NCI-H526 treated with DMSO at 0.1 percent for 48 hours (cell line): ENCODE measurements at regions not wholly inside any gene's neighbourhood (a gene's known extent, or its start where the extent isn't known, plus 50 kb on each side); places are given as distances from the start of the nearest gene placed in this dataset.
"Not testable (repeated sequence)": the region's sequence is repeated elsewhere in the genome, so short reads cannot be mapped to it uniquely, and the experiment has no call there.

ENCODE experiments used
- DNase-seq: peaks from one replicate; lab custom pipeline; 2025; lab: John Stamatoyannopoulos, UW

DNA sequence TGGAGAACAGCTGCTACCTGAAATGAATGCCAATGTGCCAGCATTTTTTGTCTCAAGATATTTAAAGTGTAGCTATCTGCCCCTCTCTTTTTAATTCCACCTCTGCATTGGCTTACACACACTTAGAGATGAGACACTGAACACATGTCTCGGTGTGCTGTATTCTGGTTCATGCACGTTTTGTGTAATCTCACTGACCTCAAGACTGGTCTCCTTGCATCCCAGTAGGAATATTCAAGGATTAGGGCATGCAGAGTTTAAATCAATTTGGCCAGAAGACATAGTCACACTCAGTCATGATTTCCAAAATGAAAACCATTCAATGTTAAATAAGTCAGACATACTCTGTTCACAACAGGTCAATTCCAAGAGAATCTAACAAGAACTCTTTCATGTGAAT, 561.8 kb upstream of the TUSC1 start:
- DNase-seq = no peak

DNA sequence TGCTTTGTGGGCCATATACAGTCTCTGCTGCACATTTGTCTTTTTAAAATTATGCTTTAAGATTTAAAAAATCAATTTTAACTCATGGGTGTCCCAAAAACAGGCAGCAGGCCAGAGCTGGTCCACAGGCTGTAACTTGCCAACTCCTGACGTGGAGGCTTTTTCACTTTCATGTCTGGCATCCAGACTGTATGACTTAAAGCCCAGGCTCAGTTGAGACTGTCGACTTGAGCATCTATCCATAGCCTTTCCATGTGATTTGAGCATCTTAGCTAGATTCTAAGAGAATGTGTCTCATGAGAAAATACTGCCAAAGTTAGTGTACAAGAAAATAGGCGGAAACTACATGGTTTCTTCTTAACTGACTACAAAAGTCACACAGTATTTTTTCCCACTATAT, 559.0 kb upstream of the TUSC1 start:
- DNase-seq = no peak

DNA sequence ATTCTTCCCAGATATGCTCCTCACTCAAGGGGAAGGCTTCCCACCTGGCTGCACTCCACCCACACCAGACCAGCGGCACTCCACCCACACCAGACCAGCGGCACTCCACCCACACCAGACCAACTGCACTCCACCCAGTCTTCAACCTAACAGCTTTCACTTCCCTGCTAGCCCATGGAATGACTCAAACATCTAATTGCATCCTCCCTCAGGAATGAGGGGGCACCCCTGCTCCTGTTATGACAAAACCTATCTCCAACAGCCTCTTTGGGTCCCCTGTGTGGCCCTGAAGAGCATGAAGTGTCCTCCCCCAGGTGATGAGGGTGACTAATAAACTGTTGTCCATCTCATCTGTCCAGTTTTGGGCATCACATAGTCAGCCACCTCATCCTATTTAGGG, 556.6 kb upstream of the TUSC1 start:
- no peak for DNase-seq

DNA sequence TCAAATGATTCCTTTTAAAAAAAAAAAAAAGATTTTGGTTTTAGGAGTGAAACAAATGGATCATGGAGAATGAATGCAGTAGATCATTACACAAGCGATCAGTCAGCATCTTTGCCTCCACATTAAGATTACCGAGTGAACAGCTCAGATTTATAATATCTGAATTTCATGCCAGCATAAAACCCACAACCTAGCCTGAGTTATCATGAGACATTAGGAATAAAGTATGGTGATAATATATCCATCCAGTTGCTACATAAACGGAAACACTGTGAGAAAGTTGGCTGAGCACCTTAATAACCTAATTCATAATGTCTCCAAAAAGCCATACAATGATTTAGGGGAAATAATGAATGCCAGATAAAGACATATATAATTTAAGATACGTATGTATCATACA, 553.1 kb upstream of the TUSC1 start:
- no peak for DNase-seq

DNA sequence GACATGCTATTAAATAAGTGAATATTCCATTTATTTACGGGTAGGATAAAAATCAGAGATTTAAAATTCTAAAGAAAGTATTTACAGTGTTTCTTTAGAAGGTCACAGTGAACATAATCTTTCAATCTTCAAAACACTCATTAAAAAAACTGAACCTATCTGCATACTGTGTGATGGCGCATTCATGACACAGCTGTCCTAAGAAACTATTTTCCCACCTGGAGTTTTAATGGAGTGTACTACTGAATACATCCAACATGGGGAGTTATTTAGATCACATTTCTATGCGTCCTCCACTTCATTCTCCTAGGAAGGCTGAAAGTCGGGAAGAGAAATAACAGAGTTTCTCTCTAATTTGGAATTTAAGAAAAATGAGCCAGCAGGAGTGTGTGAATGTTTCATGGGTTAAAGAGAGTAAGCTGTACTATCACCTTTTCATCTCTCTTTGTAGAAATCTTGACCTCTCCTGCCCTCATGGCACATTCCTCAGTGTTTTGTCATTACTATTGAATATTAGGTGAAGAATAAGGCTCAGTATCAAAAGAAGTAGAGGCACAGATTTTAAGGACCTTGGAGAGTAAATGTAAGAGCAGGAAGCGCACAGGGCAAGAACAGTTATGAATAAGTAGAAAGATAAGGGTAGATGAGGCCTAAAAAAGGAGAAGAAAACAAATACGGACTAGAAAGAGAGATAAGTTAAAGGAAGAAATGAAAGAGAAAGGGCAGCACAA, 551.2 kb upstream of the TUSC1 start:
- DNase-seq = no peak

DNA sequence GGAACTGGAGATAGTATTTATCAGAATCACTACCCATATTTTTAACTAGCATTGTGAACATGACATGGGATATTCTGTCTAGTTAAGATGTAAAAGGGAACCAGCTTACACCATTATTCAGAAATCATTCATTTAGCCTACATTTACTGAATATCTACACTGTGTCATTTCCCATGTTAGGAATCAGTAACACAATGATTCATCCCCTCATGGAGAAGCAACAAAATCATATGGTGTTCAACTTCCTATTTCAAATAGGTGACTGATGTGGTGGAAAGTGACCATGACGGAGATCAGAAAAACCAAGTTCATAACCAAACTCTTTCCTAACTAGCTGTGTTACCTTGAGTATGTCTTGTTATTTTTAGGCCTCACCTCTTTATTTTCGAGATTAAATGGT, 550.0 kb upstream of the TUSC1 start:
- DNase-seq = no peak

DNA sequence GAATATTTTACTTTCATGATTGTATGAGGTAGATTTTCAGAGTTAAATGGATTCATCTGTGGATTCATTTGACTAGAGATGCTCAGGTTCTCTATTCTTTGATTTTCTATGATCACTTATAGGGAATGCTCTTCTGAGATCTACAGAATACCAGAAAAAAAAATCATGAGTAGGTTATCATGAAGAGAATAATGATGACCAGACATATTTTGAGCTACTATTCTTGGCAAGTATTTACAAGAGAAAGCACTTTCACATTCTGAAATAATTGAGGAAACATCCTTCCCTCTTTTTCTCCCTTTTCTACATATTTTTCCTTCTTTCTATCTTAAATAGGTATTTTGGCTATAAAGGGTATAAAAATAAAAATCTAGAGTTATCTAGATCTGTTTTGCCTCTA, 543.0 kb upstream of the TUSC1 start:
- DNase-seq = no peak

DNA sequence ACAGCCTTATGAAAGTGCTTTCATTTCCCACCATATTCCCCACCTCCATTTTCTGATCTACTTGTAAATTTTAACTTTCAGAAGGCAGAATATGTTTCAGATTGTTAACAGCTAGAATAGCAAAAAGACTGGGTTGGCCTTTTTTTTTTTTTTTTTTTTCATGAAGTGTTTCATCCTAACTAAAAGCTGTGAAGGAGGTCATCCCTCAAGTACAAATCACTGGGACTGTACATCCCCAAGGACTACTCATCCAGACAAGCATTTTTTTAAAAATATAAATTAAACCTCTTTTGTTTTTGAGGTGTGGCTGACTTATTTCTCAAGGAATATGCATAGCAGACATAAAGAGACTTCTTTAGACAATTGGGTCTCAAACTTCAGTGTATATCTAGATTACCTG, 542.1 kb upstream of the TUSC1 start:
- no peak for DNase-seq

DNA sequence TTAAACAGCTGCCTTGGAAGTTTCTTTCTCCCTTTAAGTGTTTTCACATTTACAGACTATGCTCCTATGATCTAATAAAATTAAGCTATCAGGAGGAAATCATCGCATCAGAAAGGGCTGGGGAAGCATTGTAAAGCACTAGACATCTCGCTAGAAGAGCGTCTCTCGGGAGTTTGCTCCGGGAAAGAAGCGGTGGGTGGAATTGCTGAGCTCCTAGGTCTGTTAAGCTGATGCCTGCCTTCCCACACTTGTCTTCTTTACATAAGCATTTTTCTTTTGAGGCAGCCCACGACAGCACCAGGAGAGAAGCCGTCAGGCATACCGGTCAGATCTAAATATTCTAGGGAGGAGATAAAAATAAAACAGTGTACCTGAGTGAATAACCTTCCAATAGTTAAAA, 541.7 kb upstream of the TUSC1 start:
- no peak for DNase-seq

DNA sequence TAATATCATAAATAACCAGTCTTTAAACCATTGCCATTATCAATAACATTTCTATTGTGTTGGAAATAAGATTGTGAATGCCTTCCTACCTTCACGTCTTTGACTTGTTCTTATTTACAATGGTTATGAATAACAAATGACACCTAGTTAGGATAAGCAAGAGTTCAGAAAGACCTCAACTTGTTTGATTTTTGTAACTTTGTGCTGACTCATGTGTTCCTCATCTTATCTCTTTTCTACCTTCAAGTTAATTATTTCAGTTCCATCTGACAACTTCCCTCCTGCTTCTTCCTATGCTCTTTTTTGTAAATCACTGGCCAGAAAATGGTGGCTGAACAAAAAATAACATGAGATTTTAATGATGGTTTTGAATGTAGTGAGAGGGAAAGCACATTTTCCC, 538.5 kb upstream of the TUSC1 start:
- no peak for DNase-seq

DNA sequence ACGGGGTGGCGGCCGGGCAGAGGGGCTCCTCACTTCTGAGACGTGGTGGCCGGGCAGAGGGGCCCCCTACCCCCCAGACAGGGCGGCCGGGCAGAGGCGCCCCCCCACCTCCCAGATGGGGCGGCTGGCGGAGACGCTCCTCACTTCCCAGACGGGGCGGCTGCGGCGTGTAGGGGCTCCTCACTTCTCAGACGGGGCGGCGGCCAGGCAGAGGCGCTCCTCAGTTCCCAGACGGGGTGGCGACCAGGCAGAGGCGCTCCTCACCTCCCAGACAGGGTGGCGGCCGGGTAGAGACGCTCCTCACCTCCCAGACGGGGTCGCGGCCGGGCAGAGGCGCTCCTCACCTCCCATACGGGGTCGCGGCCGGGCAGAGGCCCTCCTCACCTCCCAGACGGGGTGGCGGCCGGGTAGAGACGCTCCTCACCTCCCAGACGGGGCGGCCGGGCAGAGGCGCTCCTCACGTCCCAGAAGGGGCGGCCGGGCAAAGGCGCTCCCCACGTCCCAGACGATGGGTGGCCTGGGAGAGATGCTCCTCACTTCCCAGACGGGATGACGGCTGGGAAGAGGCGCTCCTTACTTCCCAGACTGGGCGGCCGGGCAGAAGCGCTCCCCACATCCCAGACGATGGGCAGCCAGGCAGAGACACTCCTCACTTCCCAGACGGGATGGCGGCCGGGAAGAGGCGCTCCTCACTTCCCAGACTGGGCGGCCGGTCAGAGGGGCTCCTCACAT, 536.6 kb upstream of the TUSC1 start:
- DNase-seq = not testable (repeated sequence)

DNA sequence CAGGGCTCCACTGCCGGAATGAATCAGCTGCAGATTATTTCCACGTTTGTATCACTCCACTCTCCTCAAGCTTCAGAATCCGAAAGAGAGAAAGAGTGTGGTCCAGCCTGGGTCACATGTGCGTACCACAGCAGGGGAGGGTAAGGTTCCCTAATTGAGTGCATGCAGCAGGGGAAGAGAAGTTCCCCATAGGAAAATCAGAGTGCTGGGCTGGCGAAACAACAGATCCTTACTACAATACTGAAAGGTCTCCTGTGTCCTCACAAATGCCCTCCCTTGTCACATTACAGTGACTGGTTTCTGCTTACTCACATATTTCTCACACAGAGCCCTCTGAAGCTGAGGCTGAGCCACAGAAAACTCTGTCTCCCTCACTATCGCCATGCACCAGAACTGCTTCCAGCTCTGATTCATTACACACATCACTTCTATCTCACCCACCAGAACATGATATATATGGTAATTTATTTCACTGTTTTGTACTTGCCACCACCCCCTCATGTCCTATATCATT, 532.2 kb upstream of the TUSC1 start:
- no peak for DNase-seq

DNA sequence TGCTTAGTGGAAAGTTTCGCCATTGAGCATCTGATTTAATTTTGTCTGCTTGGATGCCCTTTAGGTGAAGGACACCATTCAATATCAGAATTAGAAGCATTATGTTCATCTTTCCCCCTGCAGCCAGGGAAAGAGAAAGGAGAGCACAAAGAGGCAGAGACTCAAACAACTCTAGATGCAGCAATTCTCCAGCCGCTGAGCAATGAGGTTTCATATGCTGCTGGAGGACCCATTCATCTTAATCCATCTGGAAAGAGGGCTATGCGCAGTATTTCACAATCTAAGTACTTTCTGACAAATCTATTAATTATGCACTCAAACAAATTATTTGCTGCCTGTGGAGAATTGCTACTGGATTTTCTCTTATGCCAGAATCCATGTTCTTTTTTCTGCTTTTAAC, 527.0 kb upstream of the TUSC1 start:
- no peak for DNase-seq

DNA sequence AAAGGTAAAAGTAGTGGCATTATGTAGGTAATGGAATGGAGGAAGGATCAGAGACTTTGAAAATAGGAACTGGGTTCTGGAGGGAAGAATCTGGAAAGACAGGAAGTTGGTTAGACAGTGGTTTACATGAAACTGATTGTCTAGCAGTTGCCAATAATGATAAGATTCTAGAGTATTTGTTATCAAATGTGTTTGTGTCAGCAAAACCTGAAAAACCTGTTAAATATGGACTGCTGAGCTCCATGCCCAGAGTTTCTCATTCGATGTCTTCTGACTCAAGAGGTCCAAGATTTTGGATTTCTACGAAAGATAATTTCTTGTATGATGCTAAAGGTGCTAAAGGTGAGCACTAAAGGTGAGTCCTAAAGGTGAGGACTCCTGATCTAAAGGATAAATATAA, 515.0 kb upstream of the TUSC1 start:
- no peak for DNase-seq

DNA sequence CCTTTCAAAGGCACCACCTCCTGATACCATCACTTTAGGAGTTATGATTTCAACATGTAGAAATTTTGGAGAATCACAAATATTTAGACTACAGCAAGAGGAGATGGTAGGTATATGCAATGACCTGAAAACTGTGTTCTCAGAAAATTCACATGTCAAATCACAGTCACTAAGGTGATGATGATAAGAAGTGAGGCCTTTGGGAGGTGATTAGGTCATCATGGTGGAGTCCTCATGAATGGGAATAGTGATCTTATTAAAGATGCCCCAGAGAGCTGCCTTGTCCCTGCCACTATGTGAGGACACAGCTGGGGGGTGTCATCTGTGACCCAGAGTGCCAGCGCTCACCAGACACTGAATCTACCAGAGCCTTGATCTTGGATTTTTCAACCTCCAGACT, 513.5 kb upstream of the TUSC1 start:
- no peak for DNase-seq

DNA sequence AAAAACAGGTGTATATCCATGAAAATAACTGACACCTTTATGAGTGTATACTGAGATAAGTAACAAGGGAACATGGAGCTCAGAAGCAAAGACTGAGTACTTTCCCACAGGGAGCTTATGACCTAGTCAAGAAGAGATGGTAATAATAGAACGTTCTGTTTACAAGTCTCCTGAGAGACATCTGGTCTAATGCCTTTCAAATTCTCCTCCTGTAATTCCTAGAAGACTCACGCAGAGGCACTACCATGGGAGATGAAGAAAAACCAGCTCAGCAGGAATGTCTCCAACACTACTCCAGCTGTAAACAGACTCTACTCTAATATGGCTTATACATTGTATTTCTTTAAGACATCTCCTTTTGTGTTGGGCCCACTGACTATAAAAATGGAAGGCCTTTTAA, 503.6 kb upstream of the TUSC1 start:
- DNase-seq = no peak

DNA sequence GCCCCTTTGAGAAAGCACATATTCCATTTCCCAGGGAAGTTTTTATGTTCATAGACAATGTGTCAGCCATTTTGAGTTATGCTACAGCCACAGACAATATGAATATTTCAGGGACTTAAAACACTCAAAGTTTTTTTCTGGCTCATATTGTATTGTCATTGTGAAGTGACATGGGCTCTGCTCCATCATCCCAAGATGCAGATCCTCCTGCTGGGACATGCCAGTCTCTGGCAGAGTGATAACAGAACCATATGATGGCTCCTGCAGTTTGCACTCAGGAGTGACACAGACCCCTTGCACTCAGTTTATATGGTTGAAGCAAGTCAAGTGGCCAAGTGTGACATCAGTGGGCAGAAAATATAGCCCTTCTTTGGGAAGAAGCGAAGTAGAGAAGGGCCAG, 498.4 kb upstream of the TUSC1 start:
- no peak for DNase-seq

DNA sequence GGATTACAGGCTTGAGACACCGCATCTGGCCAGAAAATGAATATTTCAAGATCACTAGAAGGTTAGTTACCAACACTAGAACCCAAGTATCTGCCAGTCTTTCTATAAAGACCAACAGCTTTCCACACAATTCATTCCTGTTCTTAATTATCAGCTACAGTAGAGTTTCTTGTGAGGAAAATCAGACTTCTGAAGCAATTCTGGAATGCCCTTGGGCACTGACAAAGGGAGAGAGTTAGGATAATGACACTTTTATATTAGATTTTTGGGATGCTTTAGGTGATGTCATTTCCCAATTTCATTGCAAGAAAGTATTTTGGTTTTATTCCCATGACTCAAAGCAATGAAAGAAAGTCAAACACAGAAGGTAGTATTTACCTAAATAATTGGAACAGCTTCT, 497.0 kb upstream of the TUSC1 start:
- DNase-seq = no peak

DNA sequence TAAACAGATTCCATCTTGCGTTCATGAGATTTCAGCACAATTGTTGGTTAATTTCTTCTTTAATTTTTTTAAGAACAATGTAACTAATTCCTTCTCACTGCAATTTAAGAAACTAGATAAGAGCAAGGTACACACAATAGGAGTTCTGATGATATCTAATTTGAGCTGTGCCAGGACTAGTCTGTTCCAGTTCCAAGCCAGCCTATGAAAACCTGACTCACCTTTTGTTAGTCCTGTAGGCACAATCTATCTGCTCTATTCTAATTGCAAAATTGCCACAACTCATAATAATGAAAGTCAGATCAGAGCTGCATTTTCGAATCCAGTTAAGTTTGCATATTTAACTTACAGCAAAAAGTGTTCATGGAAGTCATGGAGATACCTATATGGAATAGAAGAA, 494.1 kb upstream of the TUSC1 start:
- no peak for DNase-seq

DNA sequence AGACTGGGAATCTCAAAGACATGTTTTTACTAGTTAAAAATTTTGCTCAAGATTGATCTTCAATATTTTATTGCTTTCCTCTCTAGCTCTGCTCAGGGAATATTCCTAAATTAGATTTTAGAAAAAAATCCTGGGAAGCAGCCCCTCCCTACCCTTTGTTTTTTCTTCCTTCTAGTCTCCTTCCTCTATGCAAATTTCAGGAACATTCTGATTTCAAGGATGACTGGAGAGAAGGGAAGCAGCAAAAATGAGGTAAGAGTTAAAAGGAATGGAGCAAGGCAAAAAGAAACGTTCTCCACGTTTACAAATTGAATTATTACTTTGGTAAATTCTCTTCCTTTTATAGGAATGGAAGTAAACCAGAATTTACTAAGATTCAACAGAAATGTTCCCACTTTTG, 493.4 kb upstream of the TUSC1 start:
- DNase-seq = no peak

DNA sequence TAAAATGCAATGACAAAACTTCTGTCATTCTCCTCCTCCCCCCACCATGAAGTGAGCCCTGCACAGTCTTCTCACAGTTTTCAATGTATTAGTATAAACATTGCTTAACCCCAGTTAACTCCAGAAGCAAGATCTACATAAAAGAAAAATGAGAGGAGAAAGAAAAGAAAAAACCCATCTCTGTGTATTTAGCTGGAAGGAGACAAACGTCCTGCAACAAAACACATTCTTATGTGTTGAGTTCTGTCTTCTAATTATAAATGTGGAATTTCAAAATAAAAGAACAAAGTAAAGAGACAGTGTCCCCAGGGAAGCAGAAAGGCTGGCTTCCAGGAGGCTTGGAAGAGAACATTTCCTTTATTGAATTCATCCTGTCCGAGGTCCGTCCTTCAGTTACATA, 491.9 kb upstream of the TUSC1 start:
- DNase-seq = no peak

DNA sequence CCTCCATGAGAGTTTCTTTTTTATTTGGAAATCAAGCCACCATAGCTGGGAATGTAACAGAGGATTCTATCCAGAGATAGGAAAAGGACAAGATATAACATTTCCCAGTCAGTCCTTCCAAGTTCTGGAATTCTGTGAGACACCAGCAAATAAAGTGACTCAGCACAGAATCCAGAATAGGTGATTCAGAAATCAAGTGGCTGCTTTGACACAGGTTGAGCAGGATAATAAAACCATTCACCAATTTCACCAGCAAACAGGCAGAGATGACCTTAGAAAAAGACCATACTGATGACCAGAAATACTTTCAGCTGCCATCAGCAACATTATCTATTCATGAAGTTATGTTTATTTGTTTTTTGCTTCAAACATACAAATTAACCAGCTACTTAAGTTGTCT, 491.5 kb upstream of the TUSC1 start:
- DNase-seq = no peak

DNA sequence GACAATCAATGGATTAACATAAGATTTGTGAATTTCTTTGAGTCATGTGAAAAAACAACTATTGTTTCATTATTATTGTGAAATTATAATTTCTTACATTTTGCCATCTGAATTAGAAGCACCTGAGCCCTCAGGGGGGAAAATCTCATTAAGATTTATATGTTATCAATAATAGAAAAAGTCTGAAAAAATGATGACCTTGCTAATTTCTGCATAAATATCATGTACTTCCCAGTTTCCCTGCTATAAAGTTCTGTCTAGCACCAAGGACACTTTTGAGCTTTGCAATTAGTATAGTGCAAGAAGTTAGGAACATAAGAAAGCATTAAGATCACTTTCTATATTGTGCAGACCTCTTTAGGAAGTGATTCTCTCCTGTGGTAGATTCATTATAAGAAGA, 488.3 kb upstream of the TUSC1 start:
- DNase-seq = no peak

DNA sequence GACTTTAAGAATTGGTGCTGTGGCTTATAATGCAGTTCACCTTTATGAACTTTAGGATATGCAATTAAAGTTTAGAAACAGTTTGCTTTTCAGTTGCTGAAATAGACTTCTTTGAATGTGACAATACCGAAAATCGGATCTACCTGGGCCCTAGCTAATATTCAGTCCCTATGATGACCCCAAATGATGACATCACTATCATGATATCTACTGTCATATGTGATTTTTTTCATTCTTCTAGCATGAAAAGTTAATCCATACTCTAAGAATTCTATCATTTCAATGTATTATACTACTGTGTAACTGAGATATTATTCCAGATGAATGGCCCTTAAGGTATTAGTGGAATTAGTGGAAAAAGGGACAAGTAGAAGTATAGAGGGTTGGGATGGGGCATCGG, 487.2 kb upstream of the TUSC1 start:
- no peak for DNase-seq
